ENCODE measurements at regions not wholly inside any gene's neighbourhood (a gene's known extent, or its start where the extent isn't known, plus 50 kb on each side); places are given as distances from the start of the nearest gene placed in this dataset.

DNA sequence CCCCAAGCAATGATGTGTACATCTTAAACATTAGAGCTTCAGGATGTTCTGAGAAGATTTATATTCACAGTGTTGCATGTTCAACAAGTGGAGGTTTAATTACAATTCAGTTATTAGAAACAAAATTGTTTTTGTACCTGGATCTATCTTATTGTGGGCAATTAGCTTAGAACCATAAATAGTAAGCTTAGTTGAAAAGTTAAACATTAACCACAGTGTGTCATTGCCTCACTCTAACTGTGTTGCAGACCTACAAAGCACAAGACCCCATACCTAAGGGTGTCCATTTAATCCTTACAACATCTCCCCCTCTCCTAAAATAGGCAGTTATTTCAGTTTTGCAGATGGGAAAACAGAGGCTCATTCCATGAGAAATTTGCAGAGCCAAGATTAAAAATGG is 632.0 kb upstream of the SOX9 start:
- TF ChIP-seq, protein P1, sequence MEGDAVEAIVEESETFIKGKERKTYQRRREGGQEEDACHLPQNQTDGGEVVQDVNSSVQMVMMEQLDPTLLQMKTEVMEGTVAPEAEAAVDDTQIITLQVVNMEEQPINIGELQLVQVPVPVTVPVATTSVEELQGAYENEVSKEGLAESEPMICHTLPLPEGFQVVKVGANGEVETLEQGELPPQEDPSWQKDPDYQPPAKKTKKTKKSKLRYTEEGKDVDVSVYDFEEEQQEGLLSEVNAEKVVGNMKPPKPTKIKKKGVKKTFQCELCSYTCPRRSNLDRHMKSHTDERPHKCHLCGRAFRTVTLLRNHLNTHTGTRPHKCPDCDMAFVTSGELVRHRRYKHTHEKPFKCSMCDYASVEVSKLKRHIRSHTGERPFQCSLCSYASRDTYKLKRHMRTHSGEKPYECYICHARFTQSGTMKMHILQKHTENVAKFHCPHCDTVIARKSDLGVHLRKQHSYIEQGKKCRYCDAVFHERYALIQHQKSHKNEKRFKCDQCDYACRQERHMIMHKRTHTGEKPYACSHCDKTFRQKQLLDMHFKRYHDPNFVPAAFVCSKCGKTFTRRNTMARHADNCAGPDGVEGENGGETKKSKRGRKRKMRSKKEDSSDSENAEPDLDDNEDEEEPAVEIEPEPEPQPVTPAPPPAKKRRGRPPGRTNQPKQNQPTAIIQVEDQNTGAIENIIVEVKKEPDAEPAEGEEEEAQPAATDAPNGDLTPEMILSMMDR (IDR thresholded peaks at IDR 0.05): no peak
- TF ChIP-seq POLR2A (IDR thresholded peaks at IDR 0.05): no peak

Data from Peyer's patch (tissue), 4 donors.